GM12873 (cell line): ENCODE measurements at regions not wholly inside any gene's neighbourhood (a gene's known extent, or its start where the extent isn't known, plus 50 kb on each side); places are given as distances from the start of the nearest gene placed in this dataset.

Source experiments
- TF ChIP-seq, protein P1 (sequence below): IDR thresholded peaks from 2 replicates; pipeline ENCODE4 v1.5.1; 2012; ENCODE audit warnings: low read depth, mild to moderate bottlenecking, moderate library complexity, low read length, control low read depth; ENCODE audit not compliant: insufficient read depth; ENCODE audit errors: missing control alignments

DNA sequence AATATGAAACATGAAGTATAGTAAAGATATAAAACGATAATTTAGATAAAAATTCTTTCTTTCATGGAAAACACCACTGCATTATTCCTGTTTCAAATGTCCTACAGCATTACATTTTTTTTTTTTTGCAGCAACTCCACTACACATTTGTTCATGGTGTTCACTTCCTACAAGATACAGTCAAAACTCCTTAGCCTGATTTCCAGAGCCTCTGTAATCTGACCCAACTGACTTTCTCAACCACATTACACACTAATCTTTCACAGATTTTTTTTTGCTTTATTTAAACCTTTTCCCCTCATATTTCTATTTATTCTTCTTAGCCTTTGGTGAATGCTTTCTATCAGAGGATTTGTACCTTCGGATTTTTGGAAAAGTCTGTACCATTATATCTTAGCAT, 176.5 kb upstream of the PDE7B start:
- TF ChIP-seq, protein P1, sequence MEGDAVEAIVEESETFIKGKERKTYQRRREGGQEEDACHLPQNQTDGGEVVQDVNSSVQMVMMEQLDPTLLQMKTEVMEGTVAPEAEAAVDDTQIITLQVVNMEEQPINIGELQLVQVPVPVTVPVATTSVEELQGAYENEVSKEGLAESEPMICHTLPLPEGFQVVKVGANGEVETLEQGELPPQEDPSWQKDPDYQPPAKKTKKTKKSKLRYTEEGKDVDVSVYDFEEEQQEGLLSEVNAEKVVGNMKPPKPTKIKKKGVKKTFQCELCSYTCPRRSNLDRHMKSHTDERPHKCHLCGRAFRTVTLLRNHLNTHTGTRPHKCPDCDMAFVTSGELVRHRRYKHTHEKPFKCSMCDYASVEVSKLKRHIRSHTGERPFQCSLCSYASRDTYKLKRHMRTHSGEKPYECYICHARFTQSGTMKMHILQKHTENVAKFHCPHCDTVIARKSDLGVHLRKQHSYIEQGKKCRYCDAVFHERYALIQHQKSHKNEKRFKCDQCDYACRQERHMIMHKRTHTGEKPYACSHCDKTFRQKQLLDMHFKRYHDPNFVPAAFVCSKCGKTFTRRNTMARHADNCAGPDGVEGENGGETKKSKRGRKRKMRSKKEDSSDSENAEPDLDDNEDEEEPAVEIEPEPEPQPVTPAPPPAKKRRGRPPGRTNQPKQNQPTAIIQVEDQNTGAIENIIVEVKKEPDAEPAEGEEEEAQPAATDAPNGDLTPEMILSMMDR, result no peak

DNA sequence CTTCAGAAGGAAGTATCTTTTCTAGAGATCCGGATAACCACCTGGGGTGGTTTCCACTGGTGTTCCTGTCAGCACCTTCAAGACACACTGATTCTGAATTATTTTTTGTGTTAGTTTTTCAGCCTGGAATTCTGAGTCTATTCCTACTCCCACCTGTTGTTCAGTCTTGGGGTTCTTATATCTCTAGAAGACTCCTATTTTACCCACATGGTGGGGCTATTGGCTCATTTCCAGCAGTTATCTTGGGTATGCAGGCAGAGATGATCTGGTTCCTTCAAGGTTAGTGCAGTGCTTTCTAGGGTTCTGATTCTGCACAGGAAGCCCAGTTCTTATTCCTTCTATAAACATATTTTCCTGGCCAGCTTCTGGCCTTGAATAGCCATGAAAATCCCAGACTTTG, 175.6 kb upstream of the PDE7B start:
- TF ChIP-seq, protein P1, result peak; percentile 49

DNA sequence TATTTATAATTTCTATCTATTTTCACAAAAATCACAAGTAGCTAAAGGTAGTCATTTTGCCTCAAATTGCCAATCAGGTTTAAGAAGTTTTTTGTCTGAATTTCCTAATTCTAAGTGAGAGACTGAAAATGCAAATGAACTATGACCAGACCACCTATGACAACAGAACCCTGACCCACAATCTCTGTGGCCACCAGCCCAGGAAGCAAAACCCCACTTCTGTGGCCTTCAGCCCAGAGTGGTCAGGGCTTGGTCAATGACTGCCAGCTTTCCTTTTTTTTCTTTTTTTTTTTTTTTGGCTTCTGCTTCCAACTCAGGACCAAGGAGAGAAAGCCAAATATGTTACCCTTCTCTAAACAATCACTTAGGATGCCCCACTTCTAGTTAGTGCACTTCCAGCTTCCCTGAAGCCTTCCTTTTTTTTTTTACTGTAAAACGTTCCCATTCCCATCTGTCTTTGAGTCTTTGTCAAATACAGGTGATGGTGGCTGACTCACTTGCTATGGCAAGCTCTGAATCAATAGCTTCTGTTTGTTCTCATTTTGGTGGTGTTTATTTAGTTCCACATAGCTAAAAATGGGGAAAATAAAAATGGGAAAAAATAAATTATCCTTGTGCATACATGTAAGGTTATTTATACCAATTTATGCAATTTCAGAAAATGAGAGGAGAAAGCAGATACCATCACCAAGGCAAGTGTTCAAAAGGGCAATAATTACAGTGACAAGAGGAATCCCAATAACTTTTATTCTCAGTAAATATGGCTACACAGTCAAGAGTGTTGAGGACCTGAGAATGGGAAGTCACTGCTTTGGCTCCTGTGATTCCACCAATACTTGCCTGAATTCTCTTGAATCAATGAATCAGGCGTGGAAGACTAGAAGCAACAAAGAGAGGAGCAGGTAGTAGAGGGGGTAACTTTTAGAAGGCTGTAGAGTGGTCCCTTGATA, 170.3 kb upstream of the PDE7B start:
- TF ChIP-seq, protein P1, result no peak

DNA sequence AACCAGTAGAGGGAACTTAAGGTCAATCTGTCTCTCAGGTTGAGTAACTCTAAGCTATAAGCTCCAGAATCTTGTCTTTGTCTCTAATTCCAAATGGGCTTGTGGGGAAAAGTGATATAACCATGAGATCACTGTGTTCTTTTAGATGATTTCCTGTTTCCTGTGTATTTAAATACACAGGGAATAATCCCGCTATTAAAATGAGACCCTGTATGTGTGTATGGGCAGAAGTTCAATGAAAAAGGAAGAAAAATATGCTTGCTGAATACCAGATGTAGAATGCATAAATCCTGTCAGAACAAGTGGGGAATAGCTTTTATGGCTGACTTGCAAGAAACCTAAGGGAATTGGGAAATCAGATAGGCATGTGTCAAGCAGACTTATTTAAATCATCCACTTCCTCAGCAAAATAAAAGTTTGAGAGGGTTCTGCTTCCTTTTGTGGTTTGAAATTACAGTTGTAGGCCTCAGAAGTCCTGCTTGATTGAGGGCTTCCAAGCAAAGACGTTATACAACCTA, 164.7 kb upstream of the PDE7B start:
- TF ChIP-seq, protein P1, result no peak

DNA sequence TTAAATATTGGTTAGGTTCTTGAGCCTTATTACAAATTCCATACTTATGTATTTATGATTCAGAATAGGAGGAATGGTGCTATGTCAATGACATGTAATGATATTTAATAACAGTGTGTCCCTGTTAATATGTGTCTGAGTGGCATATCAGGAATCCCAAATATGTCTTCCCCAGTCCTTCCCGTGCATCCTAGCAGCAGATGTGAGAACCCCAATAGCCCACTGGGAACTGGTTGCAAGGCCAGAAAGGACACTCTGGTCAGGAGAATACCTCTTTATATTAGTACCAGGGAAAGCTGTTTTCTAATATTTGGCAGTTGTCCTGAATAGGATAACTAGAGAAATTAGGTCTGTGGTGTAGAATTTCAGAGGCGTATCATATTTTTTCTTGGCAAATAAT, 159.1 kb upstream of the PDE7B start:
- TF ChIP-seq, protein P1, result no peak

- TF ChIP-seq, protein P1, result no peak
Measured at GRCh38 chr6:135693811-135694370, 157.6 kb upstream of the PDE7B start.

- TF ChIP-seq, protein P1, result no peak
Measured at GRCh38 chr6:135699705-135700104, 151.8 kb upstream of the PDE7B start.
